Activated T-cell treated with anti-CD3 and anti-CD28 coated beads for 1 hour (primary cell): ENCODE measurements at regions not wholly inside any gene's neighbourhood (a gene's known extent, or its start where the extent isn't known, plus 50 kb on each side); places are given as distances from the start of the nearest gene placed in this dataset.

Experiments
- DNase-seq: peaks from one replicate; pipeline ENCODE4 v3.0.0-alpha.2; 2020; ENCODE audit warnings: low read depth

GRCh38 chr17:68740555-68741447, 139.6 kb upstream of the FAM20A start:
- no peak for DNase-seq

GRCh38 chr17:68737761-68738443, 136.7 kb upstream of the FAM20A start:
- no peak for DNase-seq

GRCh38 chr17:68734931-68735330, 133.8 kb upstream of the FAM20A start:
- no peak for DNase-seq

- DNase-seq, result no peak
Measured at GRCh38 chr17:68734187-68734900, 133.2 kb upstream of the FAM20A start.

DNA sequence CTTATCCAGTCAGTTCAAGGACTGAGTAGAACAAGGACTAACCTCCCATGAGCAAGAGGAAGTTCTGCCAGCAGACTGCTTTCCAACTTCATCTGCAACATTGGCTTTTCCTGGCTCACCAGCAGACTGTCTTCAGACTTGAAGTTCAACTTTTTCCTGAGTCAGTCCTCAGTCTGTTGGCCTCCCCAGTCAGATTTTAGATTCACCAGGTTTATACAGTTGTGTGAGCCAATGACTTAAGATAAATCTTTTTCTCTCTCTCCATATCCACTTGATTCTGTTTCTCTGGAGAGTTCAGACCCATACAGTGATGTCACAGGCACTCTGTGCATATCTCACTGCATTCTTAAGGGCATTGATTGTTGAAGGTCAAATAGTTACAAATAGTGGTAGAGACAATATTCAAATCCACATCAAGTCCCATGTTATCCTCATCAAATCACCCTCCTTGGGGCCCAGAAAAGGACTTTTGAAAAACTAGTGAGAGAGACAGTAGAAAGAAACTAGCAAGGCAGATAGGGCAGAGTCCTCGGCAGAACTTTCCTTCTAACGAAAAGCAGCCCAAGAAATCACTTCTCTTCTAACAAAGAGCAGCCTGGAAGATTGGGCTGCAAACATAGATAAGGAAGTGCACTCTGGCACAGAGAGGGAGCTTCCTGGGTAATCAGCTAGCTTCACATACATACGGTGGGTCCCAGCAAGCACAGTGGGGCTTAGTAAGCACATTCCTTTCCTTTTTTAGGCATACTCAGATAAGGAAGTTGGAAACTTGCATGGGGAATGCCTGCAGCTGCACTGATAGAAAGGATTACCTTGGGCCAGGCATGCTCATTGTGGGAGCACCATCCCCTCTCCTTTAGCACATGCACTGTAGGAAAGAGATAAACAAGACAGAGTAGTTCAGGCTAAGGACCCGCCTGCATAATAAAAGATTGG, 132.3 kb upstream of the FAM20A start:
- DNase-seq, result no peak

GRCh38 chr17:68732301-68732749, 131.2 kb upstream of the FAM20A start:
- DNase-seq, result no peak

DNA sequence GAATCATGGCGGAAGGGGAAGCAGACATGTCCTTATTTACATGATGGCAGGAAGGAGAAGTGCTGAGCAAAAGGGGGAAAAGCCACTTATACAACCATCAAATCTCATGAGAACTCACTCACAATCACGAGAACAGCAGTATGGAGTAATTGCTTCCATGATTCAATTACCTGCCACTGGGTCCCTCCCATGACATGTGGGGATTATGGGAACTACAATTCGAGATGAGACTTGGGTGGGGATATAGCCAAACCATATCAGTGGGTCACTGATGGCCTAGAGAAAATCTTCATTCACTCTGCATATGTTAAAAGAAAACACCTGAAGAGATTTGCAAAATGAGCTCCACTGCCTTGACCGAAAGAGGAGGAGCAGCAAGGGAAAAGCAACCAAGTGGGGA, 130.3 kb upstream of the FAM20A start:
- DNase-seq, result no peak

DNA sequence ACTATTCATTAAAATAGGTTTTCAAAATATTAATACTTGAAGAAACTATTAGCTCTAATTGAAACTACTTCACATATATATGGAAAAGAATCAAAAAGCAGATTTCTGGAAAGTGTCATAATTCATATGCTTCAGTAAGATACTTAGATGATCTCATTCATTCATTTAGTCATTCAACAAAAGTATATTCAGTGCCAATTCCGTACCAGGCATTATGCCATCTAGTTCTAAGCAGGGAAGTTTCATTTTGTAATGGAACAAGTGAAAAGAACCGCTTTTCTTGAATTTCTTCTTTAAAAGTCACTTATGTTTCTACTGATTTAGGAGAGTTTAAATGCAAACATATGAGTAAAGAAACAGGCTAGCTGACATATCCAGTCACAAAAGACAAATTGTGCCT, 118.3 kb upstream of the FAM20A start:
- no peak for DNase-seq

DNA sequence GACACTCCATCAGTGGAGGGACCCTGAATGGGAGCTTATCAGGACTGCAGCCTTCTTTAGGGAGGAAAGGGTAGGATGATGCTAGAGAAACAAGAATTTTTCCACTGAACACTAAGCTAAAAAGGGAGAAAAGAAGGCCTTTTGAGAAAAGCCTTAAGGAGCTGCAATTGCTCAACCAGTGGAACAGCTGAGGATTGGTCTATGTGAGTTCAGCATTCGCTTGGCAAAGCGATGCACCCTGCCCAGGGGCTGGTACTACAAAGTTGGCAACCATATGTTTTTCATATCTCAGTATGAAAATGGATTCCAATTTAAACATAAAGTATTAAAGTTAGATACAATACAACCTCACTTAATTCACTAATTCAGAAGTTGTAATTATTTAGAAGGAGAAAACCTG, 117.8 kb upstream of the FAM20A start:
- no peak for DNase-seq

GRCh38 chr17:68718465-68718864, 117.3 kb upstream of the FAM20A start:
- no peak for DNase-seq

DNA sequence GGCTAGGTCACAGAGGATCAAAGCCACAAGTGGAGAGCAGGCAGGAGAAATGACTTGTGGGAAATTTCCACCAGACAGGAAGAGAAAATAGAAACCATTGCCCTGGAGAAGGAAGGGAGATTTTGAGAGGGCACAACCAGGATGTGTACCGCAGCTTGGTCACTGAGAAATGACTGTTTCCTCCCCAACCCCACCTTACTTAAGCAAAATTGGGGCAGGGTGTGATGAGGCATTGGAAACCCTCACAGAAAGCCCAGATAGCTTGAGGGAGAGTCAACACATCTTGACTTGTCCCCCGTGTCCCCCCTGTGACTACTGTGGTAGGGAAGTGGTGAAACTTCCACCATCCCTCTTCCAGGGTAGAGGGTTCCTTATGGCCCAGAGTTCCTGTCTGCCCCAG, 113.5 kb upstream of the FAM20A start:
- DNase-seq, result no peak

DNA sequence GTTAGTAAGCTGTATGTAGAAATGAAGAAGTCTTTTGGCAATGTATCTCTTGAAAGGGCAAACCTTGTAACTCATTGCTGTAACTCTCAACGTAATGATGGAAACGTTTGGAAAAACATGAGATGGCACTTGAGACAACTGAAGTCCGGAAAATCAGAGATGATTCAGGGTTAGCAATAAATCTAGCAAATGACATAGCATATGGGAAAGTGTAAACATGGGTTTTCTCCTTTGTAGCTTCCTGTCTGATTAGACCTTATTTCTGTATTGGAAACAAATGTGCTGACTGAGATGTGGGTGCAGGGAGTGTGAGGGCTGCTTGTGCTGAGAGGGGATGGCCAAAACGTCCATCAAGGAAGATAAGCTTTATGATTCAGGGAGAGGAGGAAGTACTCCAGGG, 110.7 kb upstream of the FAM20A start:
- no peak for DNase-seq

- no peak for DNase-seq
Measured at GRCh38 chr17:68710976-68711375, 109.8 kb upstream of the FAM20A start.

DNA sequence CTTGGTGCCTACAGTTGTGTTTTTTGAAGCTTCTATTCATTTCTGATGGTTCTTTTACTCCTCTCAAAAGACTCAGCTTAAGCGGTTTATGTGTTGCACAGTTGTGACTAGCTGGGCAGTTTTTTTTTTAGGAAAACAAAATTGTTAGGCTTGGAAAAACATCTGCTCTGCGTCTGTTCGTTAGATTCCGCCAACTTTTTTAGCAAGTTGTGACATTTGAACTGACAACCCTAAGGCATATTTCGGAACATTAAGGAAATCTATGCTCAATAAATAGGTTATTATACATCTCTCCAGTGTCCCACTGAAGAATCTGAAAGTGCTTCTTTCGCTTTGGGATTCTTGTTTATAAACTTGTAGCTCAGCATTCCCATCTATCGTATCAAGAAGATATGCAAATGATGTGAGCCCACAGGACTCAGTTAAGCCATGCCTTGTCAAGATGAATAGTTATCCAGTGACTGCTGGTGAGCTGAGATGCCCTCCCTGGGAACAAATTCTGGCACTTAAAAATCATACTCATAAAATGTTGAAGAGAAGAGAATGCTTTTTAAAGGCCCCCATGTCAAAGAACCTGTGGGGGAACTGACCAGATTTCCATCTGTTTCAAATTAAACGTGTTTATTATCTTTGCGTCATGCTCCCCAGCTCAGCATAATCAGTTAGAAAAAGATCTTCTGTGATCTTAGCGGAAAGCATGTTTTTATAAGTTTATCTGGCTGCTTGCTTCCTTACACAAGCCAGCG, 109.0 kb upstream of the FAM20A start:
- DNase-seq, result no peak

DNA sequence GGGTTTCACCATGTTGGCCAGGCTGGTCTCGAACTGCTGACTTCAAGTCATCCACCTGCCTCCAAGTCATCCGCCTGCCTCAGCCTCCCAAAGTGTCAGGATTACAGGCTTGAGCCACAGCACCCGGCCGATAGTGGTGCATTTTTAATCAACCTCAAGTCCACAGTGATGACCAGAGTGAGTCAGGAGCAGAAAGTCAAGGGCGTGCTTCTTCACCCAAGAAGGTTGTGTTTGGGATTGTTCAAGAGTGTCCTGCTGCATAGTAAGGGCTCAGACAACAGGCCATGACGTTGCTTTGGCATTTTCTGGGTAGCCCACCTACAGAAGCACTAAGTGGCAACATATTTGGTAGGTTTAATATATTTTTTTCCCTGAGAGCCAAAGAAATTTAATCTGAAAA, 108.3 kb upstream of the FAM20A start:
- no peak for DNase-seq

DNA sequence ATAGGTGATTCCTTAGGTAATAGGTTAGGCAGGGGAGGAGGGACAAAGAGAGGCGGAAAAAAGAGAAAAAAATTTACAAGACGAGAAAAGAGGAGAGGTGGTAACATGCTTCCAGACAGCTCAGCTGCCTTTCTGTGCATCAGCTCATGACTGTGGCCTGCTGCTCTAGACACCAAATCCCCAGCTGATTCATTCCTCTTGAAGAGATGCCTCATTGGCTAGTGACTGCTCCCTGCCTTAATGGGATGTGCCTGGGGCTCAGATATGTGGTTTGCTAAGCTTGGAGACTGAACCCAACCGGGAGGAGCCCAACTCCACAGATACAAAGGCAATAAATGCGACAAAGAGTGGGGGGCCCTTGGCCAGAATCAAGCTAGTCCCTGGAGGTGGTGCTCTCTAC, 105.9 kb upstream of the FAM20A start:
- DNase-seq, result no peak

- no peak for DNase-seq
Measured at GRCh38 chr17:68706356-68706920, 105.3 kb upstream of the FAM20A start.

DNA sequence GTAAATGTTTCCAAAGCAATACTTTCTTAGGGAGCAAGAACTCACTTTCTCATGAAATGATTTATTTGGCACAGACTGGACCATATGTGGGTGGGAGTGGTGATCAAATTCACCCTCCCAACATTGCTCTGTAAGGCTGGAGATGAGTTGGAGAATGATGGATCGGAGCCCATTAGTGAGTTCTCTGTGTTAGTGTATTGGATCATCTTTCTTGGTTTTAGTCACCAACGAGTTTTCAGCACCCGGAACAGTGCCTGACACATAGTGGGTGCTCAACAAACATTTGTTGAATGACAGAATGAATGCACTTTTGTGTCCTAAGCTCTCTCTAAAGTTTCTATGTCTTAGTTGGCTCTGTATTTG, 104.5 kb upstream of the FAM20A start:
- DNase-seq, result no peak

DNA sequence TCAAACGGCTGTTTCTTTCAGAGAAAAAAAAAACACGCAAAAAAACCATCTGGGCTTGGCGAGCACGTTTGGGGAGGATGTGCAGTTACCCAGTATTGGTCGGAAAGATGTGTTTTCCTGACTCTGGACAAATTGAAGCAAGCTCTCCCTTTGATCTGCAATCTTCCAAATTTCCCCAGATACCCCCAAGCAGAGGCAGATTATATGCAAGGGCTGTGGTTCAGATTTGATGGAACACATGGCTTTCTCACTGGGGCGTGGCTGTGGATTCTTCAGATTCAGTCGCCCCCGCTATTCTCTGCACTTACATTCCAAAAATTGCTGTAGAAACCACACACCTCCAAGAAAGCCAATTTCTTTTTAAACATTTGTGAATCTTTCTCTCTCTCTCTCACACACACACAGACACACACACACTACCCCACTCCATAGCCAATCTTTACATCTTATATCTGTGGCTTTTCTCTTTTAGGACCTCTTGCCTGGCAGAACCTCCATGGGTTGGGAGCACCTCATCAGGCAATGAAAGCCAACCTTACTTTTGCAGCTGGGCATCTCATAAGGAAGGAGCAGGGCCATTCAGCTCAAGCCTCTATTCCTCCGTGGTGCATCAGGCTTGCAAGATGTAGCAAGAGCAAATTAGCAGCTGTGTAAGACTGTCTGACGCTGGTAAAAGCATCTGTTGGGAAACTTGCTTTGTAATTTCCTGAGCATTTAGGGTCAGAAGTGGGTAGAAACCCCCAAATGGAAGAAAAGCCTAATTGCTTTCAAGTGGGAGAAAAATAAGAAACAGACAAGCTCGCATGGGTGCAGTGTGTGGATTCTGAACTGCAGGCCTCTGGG, 103.9 kb upstream of the FAM20A start:
- DNase-seq, result no peak

GRCh38 chr17:68701046-68701445, 99.9 kb upstream of the FAM20A start:
- DNase-seq, result no peak
